ENCODE measurements at regions not wholly inside any gene's neighbourhood (a gene's known extent, or its start where the extent isn't known, plus 50 kb on each side); places are given as distances from the start of the nearest gene placed in this dataset.

- no peak for TF ChIP-seq CTCF (IDR thresholded peaks at IDR 0.05)
- TF ChIP-seq EP300 (IDR thresholded peaks at IDR 0.05), result no peak
These were observed 434.5 kb upstream of the MANEA start for GRCh38 chr6:95142661-95143335.
